ENCODE measurements at regions not wholly inside any gene's neighbourhood (a gene's known extent, or its start where the extent isn't known, plus 50 kb on each side); places are given as distances from the start of the nearest gene placed in this dataset.

- CTCF ChIA-PET (ENCODE audit: low intra/inter-chr PET ratio), result no interaction called here
- no peak overlapping the region for H2AFZ ChIP-seq (ENCODE audit: low read depth, low read length)
- in situ Hi-C loops (cut with MboI) (no loop called here), intact Hi-C loops (cut with micrococcal nuclease) (no loop called here)
- H3K4me2 ChIP-seq (ENCODE audit: insufficient read depth, low read length), result no peak overlapping the region
- no peak overlapping the region for H3K9ac ChIP-seq (ENCODE audit: insufficient read depth in 1 of 2, low read depth in 2 of 2, low read length in 2 of 2)
- H3K27ac ChIP-seq (ENCODE audit: extremely low read depth, low read depth, low read length), result no peak overlapping the region
- H4K20me1 ChIP-seq (replicated peaks; ENCODE audit: control insufficient read depth, insufficient read depth, low read length), result no peaks in the 10 kb centered on the region
- ATAC-seq (no peak), DNase-seq (ENCODE audit: extremely low read depth in 1 of 4, low spot score in 3 of 4) (no peak), FAIRE-seq (no peak)
- no peak overlapping the region for H3K4me3 ChIP-seq
- H3K27me3 ChIP-seq (ENCODE audit: control insufficient read depth in 2 of 2, insufficient read depth in 2 of 2, low read length in 2 of 2), result no peaks in the 10 kb centered on the region
- 0% methylated on average over 3 of the region's 3 CpGs for WGBS (ENCODE audit: insufficient coverage, low coverage, missing lambda C conversion rate)
- no peaks in the 10 kb centered on the region for H3K9me1 ChIP-seq (ENCODE audit: control insufficient read depth, insufficient read depth, low read length)
- BruUV-seq (replicated peaks), result no TSS peak
- H3K36me3 ChIP-seq (ENCODE audit: control insufficient read depth, insufficient read depth, low read length), result no peaks in the 10 kb centered on the region
- H3K79me2 ChIP-seq (ENCODE audit: control insufficient read depth, insufficient read depth, low read length), result no peaks in the 10 kb centered on the region
- no peaks in the 10 kb centered on the region for H3K4me1 ChIP-seq (replicated peaks in 1 of 2; ENCODE audit: control insufficient read depth in 2 of 2, insufficient read depth in 2 of 2, low read length in 2 of 2)
- POLR2A ChIA-PET, result no interaction called here
- no peaks in the 10 kb centered on the region; the same call in 1 of the 2 replicates for H3K9me3 ChIP-seq (replicated peaks; ENCODE audit: control insufficient read depth, insufficient read depth, low read depth, low read length)
- TF ChIP-seq ILK (tag; IDR thresholded peaks at IDR 0.05; ENCODE audit: borderline replicate concordance, low read depth) (no peak), ATF6 (CRISPR knock-in tag; IDR thresholded peaks at IDR 0.05) (no peak), VEZF1 (CRISPR knock-in tag; IDR thresholded peaks at IDR 0.05) (no peak), ZBTB43 (CRISPR knock-in tag; IDR thresholded peaks at IDR 0.05) (no peak), CGGBP1 (CRISPR knock-in tag; IDR thresholded peaks at IDR 0.05) (no peak), E2F1 (CRISPR knock-in tag; IDR thresholded peaks at IDR 0.05) (no peak), ATF4 (CRISPR knock-in tag; IDR thresholded peaks at IDR 0.05) (no peak), PYGO2 (tag; IDR thresholded peaks at IDR 0.05) (no peak), NCOA1 (IDR thresholded peaks at IDR 0.05; ENCODE audit: low read depth) (no peak), ETV1 (tag; conservative IDR thresholded peaks at IDR 0.05; ENCODE audit: low read depth) (no peak), ZNF143 (CRISPR knock-in tag; IDR thresholded peaks at IDR 0.05) (no peak), MYBL2 (IDR thresholded peaks at IDR 0.05; ENCODE audit: low read depth) (no peak), MYBL2 (CRISPR knock-in tag; IDR thresholded peaks at IDR 0.05; ENCODE audit: borderline replicate concordance) (no peak), TAL1 (IDR thresholded peaks at IDR 0.05) (no peak), ZNF23 (CRISPR knock-in tag; IDR thresholded peaks at IDR 0.05) (no peak), ZNF133 (CRISPR knock-in tag; IDR thresholded peaks at IDR 0.05) (no peak), MAFF (IDR thresholded peaks at IDR 0.05; ENCODE audit: low read length) (no peak), PHB (CRISPR knock-in tag; IDR thresholded peaks at IDR 0.05) (no peak)
Observed at GRCh38 chr16:35148748-35149147, 1689.3 kb downstream of the TP53TG3F start.

Measured in K562 (cell line).